ENCODE measurements at regions not wholly inside any gene's neighbourhood (a gene's known extent, or its start where the extent isn't known, plus 50 kb on each side); places are given as distances from the start of the nearest gene placed in this dataset.

GRCh38 chr11:121909596-121909995, 206.4 kb downstream of the BLID start:
- TF ChIP-seq, protein P1, sequence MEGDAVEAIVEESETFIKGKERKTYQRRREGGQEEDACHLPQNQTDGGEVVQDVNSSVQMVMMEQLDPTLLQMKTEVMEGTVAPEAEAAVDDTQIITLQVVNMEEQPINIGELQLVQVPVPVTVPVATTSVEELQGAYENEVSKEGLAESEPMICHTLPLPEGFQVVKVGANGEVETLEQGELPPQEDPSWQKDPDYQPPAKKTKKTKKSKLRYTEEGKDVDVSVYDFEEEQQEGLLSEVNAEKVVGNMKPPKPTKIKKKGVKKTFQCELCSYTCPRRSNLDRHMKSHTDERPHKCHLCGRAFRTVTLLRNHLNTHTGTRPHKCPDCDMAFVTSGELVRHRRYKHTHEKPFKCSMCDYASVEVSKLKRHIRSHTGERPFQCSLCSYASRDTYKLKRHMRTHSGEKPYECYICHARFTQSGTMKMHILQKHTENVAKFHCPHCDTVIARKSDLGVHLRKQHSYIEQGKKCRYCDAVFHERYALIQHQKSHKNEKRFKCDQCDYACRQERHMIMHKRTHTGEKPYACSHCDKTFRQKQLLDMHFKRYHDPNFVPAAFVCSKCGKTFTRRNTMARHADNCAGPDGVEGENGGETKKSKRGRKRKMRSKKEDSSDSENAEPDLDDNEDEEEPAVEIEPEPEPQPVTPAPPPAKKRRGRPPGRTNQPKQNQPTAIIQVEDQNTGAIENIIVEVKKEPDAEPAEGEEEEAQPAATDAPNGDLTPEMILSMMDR (IDR thresholded peaks at IDR 0.05) = no peak
- no peak for TF ChIP-seq EP300 (IDR thresholded peaks at IDR 0.05)
